Retinal pigment epithelial cell (primary cell): ENCODE measurements at regions not wholly inside any gene's neighbourhood (a gene's known extent, or its start where the extent isn't known, plus 50 kb on each side); places are given as distances from the start of the nearest gene placed in this dataset.

Experiments
- DNase-seq: peaks from one replicate; pipeline ENCODE4 v3.0.0-alpha.2; 2010; ENCODE audit warnings: low read depth
- H3K4me3 ChIP-seq: 2 replicates; pipeline ENCODE4 v1.5.1; 2011; ENCODE audit warnings: mild to moderate bottlenecking, low read length, control low read depth, moderate library complexity
- CTCF ChIP-seq: conservative IDR thresholded peaks from 2 replicates; pipeline ENCODE4 v1.5.1; 2011; ENCODE audit warnings: low read depth, low read length, control low read depth, inconsistent platforms

GRCh38 chr9:79945495-79945894 is 373.7 kb downstream of the TLE4 start:
- no peak overlapping the region for H3K4me3 ChIP-seq
- no peak for DNase-seq

GRCh38 chr9:79945016-79945415 is 373.3 kb downstream of the TLE4 start:
- no peak for DNase-seq
- H3K4me3 ChIP-seq: no peak overlapping the region
- no peak for TF ChIP-seq CTCF

More at GRCh38 chr9:79945495-79945894, 373.7 kb downstream of the TLE4 start:
- no peak for TF ChIP-seq CTCF

- no peak overlapping the region for H3K4me3 ChIP-seq
- no peak for DNase-seq
- no peak for TF ChIP-seq CTCF
Measured at GRCh38 chr9:79940919-79941318, 369.2 kb downstream of the TLE4 start.

GRCh38 chr9:79939819-79940218 is 368.1 kb downstream of the TLE4 start:
- no peak for TF ChIP-seq CTCF
- H3K4me3 ChIP-seq: no peak overlapping the region
- no peak for DNase-seq

- DNase-seq: no peak
- H3K4me3 ChIP-seq: no peak overlapping the region
- TF ChIP-seq CTCF: no peak
Measured at GRCh38 chr9:79936336-79936735, 364.6 kb downstream of the TLE4 start.

GRCh38 chr9:79929285-79929684 is 357.5 kb downstream of the TLE4 start:
- H3K4me3 ChIP-seq: no peak overlapping the region
- no peak for TF ChIP-seq CTCF
- DNase-seq: no peak

- no peak overlapping the region for H3K4me3 ChIP-seq
- no peak for TF ChIP-seq CTCF
- no peak for DNase-seq
Measured at GRCh38 chr9:79928661-79929223, 357.0 kb downstream of the TLE4 start.
